ENCODE measurements at regions not wholly inside any gene's neighbourhood (a gene's known extent, or its start where the extent isn't known, plus 50 kb on each side); places are given as distances from the start of the nearest gene placed in this dataset.

DNA sequence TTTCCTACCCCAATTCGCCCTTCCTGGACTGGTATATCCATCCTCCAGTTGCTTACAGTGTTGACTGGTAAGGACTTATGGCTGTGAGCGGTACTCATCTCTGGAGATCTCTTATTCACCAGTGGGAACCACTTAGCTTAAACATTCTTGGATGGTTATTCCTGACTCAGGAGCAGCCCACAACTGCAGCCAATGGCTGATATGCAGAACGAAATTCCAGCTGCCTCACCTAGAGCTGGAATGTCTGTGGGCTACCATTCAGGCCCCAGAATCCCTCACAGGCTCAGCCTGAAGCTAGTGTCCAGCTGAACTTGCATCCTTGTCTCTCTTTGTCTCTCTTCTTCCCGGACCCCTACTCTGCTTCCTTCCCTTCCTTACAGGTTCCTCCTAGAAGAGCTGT is 138.9 kb upstream of the SMIM31 start:
- POLR2A ChIA-PET = interaction anchor here (1.3 kb wide), 1 partner anchor 42 kb away, joined by 3 read pairs; no protein-coding TSS in a partner anchor
- CTCF ChIA-PET = interaction anchor here (0.6 to 2.0 kb wide), 3 partner anchors 17 to 1059 kb away, joined by 3 to 5 read pairs (median 5); no protein-coding TSS in a partner anchor
- TF ChIP-seq, protein P1, sequence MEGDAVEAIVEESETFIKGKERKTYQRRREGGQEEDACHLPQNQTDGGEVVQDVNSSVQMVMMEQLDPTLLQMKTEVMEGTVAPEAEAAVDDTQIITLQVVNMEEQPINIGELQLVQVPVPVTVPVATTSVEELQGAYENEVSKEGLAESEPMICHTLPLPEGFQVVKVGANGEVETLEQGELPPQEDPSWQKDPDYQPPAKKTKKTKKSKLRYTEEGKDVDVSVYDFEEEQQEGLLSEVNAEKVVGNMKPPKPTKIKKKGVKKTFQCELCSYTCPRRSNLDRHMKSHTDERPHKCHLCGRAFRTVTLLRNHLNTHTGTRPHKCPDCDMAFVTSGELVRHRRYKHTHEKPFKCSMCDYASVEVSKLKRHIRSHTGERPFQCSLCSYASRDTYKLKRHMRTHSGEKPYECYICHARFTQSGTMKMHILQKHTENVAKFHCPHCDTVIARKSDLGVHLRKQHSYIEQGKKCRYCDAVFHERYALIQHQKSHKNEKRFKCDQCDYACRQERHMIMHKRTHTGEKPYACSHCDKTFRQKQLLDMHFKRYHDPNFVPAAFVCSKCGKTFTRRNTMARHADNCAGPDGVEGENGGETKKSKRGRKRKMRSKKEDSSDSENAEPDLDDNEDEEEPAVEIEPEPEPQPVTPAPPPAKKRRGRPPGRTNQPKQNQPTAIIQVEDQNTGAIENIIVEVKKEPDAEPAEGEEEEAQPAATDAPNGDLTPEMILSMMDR (IDR thresholded peaks at IDR 0.05; ENCODE audit: unreplicated experiment) = no peak
- Mint-ChIP-seq H3K36me3 (ENCODE audit: insufficient read depth, unreplicated experiment) (no peaks in the 10 kb centered on the region), H3K27me3 (ENCODE audit: insufficient read depth, unreplicated experiment) (no peaks in the 10 kb centered on the region), H3K4me3 (ENCODE audit: unreplicated experiment) (no peak overlapping the region), H3K27ac (ENCODE audit: low read depth, unreplicated experiment) (no peak overlapping the region), H3K4me1 (ENCODE audit: insufficient read depth, unreplicated experiment) (peaks cover 21% of the 10 kb centered on the region), H3K9me3 (ENCODE audit: unreplicated experiment) (no peaks in the 10 kb centered on the region)
- BruUV-seq (replicated peaks) = no TSS peak
- no peak for DNase-seq (ENCODE audit: unreplicated experiment)
- intact Hi-C loops (cut with micrococcal nuclease) = no loop called here

DNA sequence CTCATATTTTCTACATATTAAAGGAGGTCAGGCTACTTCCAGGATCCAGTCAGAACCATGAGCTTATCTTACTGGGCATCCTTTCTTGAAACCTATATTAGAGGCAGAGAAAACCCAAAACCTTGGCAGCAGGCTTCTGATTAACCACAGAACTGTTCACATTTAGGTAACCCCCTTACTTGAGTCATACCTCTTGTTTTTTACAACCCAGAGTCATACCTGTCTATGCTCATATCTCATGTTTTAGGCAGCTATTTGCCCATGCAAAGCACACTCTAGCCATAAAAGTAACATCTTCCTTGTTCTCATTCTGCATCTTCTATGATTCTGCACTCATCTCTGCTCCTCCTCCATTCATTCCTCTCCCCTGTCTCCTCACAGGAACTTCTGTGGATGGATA is 138.0 kb upstream of the SMIM31 start:
- H3K27ac Mint-ChIP-seq (ENCODE audit: low read depth, unreplicated experiment) = no peak overlapping the region
- H3K4me3 Mint-ChIP-seq (ENCODE audit: unreplicated experiment) = no peak overlapping the region
- intact Hi-C loops (cut with micrococcal nuclease) = no loop called here
- no peaks in the 10 kb centered on the region for H3K9me3 Mint-ChIP-seq (ENCODE audit: unreplicated experiment)
- H3K4me1 Mint-ChIP-seq (ENCODE audit: insufficient read depth, unreplicated experiment) = peaks cover 21% of the 10 kb centered on the region
- ChIA-PET CTCF (interaction anchor here (2.0 kb wide), 1 partner anchor 114 kb away, joined by 5 read pairs; no protein-coding TSS in a partner anchor), POLR2A (interaction anchor here (1.4 kb wide), 1 partner anchor 32 kb away, joined by 4 read pairs; no protein-coding TSS in a partner anchor)
- DNase-seq (ENCODE audit: unreplicated experiment) = no peak
- H3K36me3 Mint-ChIP-seq (ENCODE audit: insufficient read depth, unreplicated experiment) = no peaks in the 10 kb centered on the region
- BruUV-seq (replicated peaks) = no TSS peak
- H3K27me3 Mint-ChIP-seq (ENCODE audit: insufficient read depth, unreplicated experiment) = no peaks in the 10 kb centered on the region
- TF ChIP-seq, protein P1 (IDR thresholded peaks at IDR 0.05; ENCODE audit: unreplicated experiment) = no peak

DNA sequence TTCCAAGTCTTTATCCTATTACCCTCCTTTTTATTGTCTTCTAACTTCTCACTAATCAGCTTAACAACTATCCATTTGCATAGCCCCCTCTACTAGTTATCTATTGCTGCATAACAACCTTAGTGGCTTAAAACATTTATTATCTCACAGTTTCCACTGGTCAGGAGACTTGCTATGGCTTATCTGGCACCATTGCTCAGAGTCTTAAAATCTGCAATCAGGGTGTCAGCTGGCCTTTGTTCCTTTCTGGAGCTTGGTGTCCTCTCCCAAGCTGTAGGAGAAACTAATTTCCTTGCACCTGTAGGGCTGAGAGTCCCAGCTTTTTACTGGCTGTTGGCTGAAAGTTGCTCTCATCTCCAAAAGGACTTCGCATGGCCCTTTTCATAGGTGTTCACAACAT is 137.0 kb upstream of the SMIM31 start:
- no peaks in the 10 kb centered on the region for H3K36me3 Mint-ChIP-seq (ENCODE audit: insufficient read depth, unreplicated experiment)
- ChIA-PET CTCF (no interaction called here), POLR2A (interaction anchor here (0.6 to 1.4 kb wide), 2 partner anchors 31 to 1305 kb away, joined by 3 to 4 read pairs; no protein-coding TSS in a partner anchor)
- H3K27me3 Mint-ChIP-seq (ENCODE audit: insufficient read depth, unreplicated experiment) = no peaks in the 10 kb centered on the region
- TF ChIP-seq, protein P1 (IDR thresholded peaks at IDR 0.05; ENCODE audit: unreplicated experiment) = no peak
- H3K4me1 Mint-ChIP-seq (ENCODE audit: insufficient read depth, unreplicated experiment) = peaks cover 28% of the 10 kb centered on the region
- DNase-seq (ENCODE audit: unreplicated experiment) = no peak
- H3K4me3 Mint-ChIP-seq (ENCODE audit: unreplicated experiment) = no peak overlapping the region
- H3K9me3 Mint-ChIP-seq (ENCODE audit: unreplicated experiment) = no peaks in the 10 kb centered on the region
- BruUV-seq (replicated peaks) = no TSS peak
- H3K27ac Mint-ChIP-seq (ENCODE audit: low read depth, unreplicated experiment) = no peak overlapping the region
- intact Hi-C loops (cut with micrococcal nuclease) = no loop called here

DNA sequence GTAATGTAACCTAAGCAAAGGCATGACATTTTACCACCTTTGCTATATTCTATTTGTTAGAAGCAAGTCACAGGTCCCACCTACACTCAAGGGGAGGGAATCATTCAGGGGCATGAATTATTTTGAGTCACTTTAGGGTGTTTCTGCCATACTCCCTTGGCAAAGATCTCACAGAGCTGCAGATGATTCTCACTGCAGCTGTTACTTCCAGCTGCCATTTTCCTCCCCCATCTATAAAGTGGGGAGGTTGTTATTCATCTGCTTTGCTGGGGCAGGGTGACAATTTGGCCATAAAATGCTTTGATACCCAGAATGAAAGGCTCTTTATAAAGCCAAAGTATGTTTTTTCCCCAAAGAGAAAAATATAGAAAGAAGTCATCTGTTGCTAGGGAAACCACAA is 136.5 kb upstream of the SMIM31 start:
- no TSS peak for BruUV-seq (replicated peaks)
- POLR2A ChIA-PET = interaction anchor here (0.6 to 1.4 kb wide), 2 partner anchors 31 to 1304 kb away, joined by 3 to 4 read pairs; no protein-coding TSS in a partner anchor
- H3K4me1 Mint-ChIP-seq (ENCODE audit: insufficient read depth, unreplicated experiment) = peaks cover 33% of the 10 kb centered on the region

More for the DNA sequence above, 136.5 kb upstream of the SMIM31 start:
- no peak for DNase-seq (ENCODE audit: unreplicated experiment)
- Mint-ChIP-seq H3K9me3 (ENCODE audit: unreplicated experiment) (no peaks in the 10 kb centered on the region), H3K36me3 (ENCODE audit: insufficient read depth, unreplicated experiment) (no peaks in the 10 kb centered on the region), H3K4me3 (ENCODE audit: unreplicated experiment) (no peak overlapping the region), H3K27ac (ENCODE audit: low read depth, unreplicated experiment) (no peak overlapping the region), H3K27me3 (ENCODE audit: insufficient read depth, unreplicated experiment) (no peaks in the 10 kb centered on the region)
- CTCF ChIA-PET = no interaction called here
- TF ChIP-seq, protein P1 (IDR thresholded peaks at IDR 0.05; ENCODE audit: unreplicated experiment) = no peak
- intact Hi-C loops (cut with micrococcal nuclease) = no loop called here

All from MCF 10A (cell line).